GM18870 (cell line): ENCODE measurements at regions not wholly inside any gene's neighbourhood (a gene's known extent, or its start where the extent isn't known, plus 50 kb on each side); places are given as distances from the start of the nearest gene placed in this dataset.

Experiments used
- ATAC-seq: cut with Tn5 transposase; IDR thresholded peaks from one replicate; pipeline ENCODE4 v1.9.1; 2021; ENCODE audit warnings: moderate library complexity; ENCODE audit not compliant: unreplicated experiment

DNA sequence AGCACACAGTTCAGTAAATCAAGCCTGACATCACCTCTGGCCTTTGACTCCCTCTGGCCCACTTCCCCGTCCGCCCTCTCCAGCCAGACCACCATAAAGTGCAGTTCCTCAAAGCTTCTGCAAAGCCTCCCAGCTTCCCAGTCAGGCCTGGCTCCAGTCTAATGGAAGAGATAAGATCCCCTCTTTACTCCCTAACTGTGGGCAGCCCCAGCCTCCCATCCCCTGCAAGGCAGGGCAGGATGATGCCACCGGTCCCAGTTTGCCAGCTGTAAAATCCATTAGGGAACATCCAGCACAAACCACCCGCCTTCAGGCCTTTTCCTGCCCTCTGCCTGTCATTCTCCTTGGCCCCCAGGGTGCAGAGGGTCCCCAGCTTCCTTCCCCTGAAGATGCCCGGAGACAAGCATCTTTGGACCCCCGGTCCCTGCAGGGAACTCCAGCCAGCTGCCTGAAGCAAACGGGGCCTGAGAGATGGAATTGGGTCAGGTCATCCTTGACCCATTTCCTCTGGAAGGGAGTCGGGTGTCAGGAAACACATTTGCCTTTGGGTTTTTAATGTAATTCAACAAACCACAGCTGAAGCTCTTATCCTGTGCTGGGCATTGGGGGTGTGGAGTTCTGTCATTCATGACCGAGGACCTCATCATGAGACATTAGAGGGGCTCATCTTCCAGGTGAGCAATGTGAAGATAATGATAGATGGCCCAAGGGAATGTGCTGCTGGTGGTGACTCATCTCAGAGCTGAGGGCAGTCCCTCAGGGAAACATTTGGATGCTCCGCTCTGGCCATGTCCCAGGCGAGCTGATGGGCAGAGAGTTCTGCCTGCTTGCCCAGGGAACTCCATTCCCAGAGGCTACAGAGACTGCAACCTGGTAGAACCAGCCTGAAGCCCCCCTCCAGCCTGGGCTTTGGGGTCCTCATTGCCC is 93.8 kb upstream of the CLMN start:
- ATAC-seq: no peak

- no peak for ATAC-seq
Observed at GRCh38 chr14:95410838-95411237, 91.1 kb upstream of the CLMN start.

DNA sequence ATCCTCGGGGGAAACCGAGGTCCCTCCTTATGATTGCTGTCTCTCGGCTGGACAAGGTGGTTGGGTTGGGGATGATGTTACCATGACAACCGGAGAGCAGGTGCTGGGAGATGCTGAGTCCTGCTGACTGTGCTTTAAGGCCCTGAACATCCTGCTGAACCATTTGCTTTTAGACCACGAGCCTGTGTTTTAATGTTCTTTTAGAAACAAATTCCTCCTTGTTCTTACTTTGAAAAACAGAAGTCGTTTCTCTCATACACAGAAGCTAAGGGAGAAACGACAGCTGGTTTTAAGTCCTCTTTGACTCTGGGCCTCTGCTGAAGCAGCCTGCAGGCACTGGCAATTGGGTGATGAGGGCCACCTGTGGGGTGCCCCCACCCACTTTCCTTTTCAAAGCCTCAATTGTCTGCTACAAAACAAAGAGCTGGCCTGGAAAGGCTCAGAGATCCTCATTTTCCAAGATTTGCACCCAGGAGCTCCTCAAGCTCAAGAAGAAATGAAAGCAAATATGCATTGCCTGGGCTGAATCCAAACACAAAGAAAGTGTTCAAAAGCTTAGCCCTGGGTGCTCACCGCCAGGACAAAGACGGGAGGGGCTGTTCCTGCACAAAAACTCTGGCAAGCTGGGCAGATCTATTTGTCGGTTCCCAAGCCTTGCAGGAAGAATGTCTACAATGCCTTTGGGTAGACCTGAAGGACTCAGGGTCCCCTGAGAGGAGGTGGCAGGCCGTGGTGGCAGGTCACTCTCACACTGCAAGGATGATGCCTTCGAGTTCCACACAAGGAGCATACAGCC is 90.0 kb upstream of the CLMN start:
- no peak for ATAC-seq

DNA sequence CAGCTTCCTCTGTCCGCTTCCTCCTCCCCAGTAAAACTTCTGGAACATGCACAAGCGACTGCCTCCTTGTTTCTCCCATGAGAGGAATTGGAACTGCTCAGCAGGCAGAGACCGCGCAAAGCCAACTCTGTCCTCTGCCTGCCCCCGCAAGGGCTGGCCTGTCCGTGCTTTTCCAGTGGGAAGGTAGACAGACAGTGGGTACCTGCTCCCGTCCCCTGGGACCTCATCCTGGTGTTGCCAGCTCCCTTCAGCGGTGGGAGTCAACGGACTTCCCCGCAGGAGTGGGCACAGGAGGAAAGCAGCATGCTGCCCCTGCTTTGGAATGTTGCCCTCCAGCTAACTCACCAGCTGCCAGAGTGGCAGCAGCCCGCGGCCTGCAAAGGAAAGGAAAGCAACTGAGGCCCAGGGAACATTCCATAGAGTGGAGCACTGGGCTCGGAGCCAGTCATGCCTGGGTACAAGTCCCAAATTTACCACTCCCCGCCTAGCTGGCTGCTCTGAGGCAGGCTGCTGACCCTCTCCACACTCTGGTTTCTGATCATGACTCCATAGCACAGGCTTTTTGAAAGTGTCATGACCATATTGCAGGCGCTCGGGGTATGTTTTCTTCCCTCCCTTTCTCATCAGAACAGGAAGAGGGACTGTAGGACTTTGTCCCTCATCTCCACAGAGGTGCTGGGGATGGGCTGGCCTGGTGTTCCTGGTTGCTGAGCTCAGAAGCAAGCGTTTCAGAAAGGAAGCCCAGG is 89.2 kb upstream of the CLMN start:
- no peak for ATAC-seq

GRCh38 chr14:95407354-95407753 is 87.6 kb upstream of the CLMN start:
- no peak for ATAC-seq

DNA sequence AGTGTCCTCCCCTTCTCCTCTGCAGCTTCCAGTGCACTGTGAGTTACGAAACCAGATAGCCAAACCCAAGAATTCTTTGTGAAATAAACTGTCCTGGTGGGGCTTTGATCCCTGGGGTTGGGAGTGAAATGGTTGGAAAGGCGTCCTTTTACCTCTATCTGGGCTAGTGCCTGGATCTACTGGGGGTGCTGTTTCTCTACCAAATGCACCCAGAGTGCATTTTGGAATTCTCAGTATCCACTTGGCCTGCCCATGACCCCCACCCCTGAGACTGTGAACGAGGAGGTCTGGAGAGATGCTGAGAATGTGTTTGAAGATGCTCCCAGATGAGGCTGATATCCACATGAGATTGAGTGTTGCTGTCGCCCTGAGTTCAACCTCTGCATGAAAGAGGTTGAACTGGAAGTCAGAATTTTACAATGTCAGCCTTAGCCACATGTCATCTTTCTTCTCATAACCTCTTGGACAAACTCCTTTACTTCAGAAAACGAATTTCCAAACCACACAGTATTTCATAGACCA is 87.1 kb upstream of the CLMN start:
- ATAC-seq: no peak

- ATAC-seq: no peak
Observed at GRCh38 chr14:95404583-95404982, 84.9 kb upstream of the CLMN start.

DNA sequence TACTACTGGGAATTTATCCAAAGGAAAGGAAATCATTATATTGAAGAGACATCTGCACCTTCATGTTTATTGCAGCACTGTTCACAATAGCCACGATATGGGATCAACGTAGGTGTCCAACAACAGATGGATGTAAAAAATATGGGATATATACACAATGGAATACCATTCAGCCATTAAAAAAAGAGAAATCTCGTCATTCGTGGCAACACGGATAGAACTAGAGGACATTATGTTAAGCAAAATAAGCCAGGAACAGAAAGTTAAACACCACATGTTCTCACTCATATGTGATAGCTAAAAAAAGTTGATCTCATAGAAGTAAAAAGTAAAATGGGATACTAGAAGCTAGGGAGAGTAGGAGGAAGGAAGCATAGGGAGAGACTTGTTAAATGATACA is 82.9 kb upstream of the CLMN start:
- ATAC-seq: no peak

GRCh38 chr14:95402176-95402575 is 82.5 kb upstream of the CLMN start:
- no peak for ATAC-seq

DNA sequence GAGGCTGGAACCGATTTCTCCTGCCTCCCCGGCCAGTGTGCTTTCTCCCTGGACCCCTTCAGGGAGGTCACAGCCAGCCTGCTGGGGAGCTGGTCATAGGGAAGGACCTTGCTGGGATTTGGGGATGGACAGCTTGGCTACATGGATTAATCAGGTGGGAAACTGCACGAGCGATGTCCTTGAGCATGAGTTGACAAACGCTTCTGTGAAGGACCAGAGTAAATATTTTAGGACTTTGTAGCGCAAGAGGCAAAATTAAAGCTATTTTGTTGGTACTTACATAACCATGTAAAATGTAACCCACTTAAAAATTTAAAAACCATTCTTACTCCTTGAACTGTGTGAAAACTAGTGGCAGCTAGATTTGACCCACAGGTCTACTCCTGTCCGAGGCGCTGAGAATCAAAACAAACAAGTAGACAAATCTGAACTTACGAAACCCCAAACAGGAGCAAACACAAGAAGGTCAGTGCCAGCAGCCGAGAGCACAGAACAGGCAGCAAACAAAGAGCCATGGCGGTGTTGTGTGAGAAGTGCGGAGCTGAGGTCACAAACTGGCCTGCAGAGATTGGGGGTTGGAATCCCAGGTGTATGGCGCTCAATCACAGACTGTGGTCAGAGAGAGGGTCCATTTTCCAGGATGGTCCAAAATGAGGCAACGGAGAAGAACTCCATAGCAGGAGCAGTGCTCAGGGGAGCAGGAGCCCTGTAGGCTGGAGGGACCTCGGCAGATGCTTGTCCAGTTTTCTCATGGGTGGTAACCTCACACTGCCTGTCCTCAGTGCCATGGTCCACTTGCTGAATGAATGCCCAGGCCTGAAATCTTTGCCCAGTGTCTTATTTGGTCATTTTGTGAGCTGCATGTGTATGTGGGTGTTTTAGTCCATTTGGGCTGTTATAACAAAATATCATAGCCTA is 79.2 kb upstream of the CLMN start:
- no peak for ATAC-seq

- no peak for ATAC-seq
Observed at GRCh38 chr14:95397325-95397724, 77.6 kb upstream of the CLMN start.

DNA sequence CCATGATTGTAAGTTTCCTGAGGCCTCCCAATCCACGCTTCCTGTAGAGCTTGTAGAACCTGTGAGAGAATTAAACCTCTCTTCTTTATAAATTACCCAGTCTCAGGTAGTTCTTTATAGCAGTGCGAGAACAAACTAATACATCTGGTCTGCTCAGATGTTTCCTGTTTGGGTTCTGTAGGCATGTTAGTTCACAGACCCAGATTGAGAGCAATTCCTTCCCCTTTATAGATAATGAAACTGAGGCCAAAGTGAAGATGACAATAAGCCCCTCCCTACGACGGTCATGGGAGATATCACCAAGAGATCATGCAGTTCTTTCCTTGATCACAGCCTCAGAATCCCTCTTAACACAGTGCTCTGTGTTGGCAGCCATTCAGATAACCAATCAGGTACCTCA is 76.5 kb upstream of the CLMN start:
- ATAC-seq: no peak

DNA sequence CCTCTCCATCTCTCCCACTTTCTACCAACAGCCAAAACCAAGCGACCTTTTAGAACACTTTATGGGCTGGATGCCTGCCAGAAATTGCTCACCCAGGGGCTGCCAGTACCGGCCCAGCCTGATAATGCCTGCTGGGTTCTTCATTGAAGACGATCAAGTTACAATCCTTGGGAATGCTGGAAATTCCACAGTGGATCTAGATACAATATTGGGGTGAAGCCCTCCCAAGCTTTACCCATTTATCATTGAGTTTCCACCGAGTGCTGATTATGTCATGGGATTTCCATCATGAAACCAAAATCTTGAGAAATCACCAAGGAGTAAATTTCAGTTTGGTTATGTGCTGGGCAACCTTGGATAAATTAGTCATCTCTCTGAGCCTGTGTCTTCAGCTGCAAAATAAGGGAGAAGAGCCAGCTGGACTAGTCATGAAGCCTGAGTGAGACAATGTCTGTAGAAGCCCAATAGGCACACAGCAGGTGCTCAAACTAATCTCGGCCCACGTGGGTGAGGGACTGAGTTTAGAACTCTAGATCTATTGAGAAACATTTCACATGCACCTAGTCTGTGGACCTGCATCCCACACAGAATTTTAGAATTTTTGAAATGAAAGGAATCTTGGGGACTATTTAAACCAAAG is 75.5 kb upstream of the CLMN start:
- no peak for ATAC-seq

DNA sequence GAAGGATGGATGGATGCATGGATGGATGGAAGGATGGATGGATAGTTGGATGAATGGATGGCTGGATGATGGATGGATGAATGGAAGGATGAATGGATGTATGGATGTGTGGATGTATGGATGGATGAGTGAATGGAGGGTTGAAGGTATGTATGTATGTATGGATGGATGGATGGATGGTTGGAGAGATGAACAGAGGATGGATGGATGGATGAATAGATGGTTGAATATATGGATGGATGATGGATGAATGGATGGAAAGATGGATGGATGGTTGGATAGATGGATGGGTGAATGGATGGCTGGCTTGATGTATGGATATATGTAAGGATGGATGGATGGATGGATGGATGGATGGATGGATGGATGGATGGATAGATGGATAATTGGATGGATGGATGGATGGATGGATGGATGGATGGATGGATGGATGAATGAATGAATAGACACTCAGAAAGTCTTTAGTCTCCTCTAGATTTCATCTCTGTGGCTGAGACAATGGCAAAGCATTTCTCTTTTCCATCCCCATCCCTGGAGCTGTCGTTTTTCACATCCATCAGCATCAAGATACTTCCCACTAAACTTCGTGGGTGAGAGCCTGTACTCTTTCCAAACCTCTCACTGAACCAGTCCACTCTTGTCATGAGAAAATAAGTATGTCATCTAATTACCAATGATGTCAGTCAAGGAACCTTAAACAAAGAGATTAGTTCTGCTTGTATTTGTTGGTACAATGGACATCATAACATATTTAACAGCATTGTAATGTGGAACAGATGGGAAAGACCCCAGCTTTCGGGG is 74.8 kb upstream of the CLMN start:
- ATAC-seq: no peak

DNA sequence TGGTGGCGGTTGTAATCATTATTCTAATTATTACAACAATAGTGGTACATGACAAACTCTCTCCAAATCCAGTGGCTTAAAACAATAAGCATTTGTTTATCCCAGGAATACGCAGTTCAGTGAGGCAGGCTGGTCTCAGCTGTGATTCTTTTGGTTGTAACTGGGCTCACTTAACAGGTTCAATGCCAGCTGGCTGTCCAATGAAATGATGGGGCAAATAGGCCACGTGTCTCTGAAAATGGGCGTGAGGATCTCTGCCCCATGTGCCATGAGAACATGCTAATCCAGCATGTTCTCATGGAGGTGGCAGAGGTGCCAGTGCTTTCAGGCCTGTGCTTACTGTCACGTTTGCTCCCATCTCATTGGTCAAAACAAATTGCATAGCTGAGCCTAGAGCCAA is 73.1 kb upstream of the CLMN start:
- ATAC-seq: no peak

- ATAC-seq: no peak
Observed at GRCh38 chr14:95391331-95391730, 71.6 kb upstream of the CLMN start.

- ATAC-seq: no peak
Observed at GRCh38 chr14:95389471-95390011, 69.8 kb upstream of the CLMN start.

DNA sequence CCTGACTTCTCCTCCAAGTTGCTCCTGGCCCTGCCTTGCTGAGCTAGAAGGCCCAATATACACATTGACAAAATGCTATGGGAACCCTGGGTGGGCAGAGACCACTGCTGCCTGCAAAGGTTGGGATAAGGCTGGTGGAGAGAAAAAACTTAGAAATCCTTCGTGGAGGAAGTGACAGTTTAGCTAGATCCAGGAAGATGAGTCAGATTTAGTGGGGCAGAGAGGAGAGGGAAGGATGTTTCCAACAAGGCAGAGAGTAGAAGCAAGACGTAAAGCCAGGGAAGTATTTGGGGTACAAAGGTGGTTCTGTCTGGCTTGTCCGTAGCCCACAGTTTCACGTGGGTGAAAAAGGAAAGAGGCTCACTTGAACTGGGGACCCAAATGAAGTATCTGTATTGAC is 69.0 kb upstream of the CLMN start:
- no peak for ATAC-seq
